Myocyte (in vitro differentiated cells): ENCODE measurements at regions not wholly inside any gene's neighbourhood (a gene's known extent, or its start where the extent isn't known, plus 50 kb on each side); places are given as distances from the start of the nearest gene placed in this dataset.
A peak's percentile ranks its signal among the peaks of the same experiment; 100 is the strongest.
"Not testable (repeated sequence)": the region's sequence is repeated elsewhere in the genome, so short reads cannot be mapped to it uniquely, and the experiment has no call there.

ENCODE experiments used
- DNase-seq: peaks from one replicate; pipeline ENCODE4 v3.0.0-alpha.2; 2012; ENCODE audit warnings: low read depth

GRCh38 chr7:115574681-115575291 lies 455.8 kb downstream of the TFEC start:
- no peak for DNase-seq

GRCh38 chr7:115572111-115572510 lies 458.5 kb downstream of the TFEC start:
- no peak for DNase-seq

GRCh38 chr7:115561335-115562110 lies 469.0 kb downstream of the TFEC start:
- peak; percentile 55 for DNase-seq

GRCh38 chr7:115559877-115560276 lies 470.7 kb downstream of the TFEC start:
- DNase-seq = no peak

- DNase-seq = peak; percentile 20
Measured at GRCh38 chr7:115558161-115558560, 472.4 kb downstream of the TFEC start.

- not testable (repeated sequence) for DNase-seq
Measured at GRCh38 chr7:115557296-115557695, 473.3 kb downstream of the TFEC start.

- DNase-seq = no peak
Measured at GRCh38 chr7:115552766-115553165, 477.8 kb downstream of the TFEC start.

- DNase-seq = no peak
Measured at GRCh38 chr7:115549910-115550309, 480.7 kb downstream of the TFEC start.

GRCh38 chr7:115548756-115549155 lies 481.8 kb downstream of the TFEC start:
- DNase-seq = peak; percentile 17

GRCh38 chr7:115546790-115547189 lies 483.8 kb downstream of the TFEC start:
- DNase-seq = no peak

- no peak for DNase-seq
Measured at GRCh38 chr7:115533785-115534184, 496.8 kb downstream of the TFEC start.

- DNase-seq = no peak
Measured at GRCh38 chr7:115526278-115526677, 504.3 kb downstream of the TFEC start.

- DNase-seq = no peak
Measured at GRCh38 chr7:115522174-115522573, 508.4 kb downstream of the TFEC start.

GRCh38 chr7:115516341-115516740 lies 514.2 kb downstream of the TFEC start:
- peak; percentile 20 for DNase-seq

- no peak for DNase-seq
Measured at GRCh38 chr7:115511330-115511729, 519.2 kb downstream of the TFEC start.

GRCh38 chr7:115505136-115505535 lies 525.4 kb downstream of the TFEC start:
- DNase-seq = no peak

GRCh38 chr7:115499956-115500355 lies 530.6 kb downstream of the TFEC start:
- DNase-seq = no peak

GRCh38 chr7:115496006-115496405 lies 534.6 kb downstream of the TFEC start:
- no peak for DNase-seq

- no peak for DNase-seq
Measured at GRCh38 chr7:115494529-115495147, 535.9 kb downstream of the TFEC start.

- no peak for DNase-seq
Measured at GRCh38 chr7:115493381-115493780, 537.2 kb downstream of the TFEC start.

- DNase-seq = no peak
Measured at GRCh38 chr7:115491744-115492380, 538.7 kb downstream of the TFEC start.

GRCh38 chr7:115479448-115479847 lies 551.1 kb downstream of the TFEC start:
- DNase-seq = no peak
